NB4 (cell line): ENCODE measurements at regions not wholly inside any gene's neighbourhood (a gene's known extent, or its start where the extent isn't known, plus 50 kb on each side); places are given as distances from the start of the nearest gene placed in this dataset.

ENCODE experiments used
- DNase-seq: peaks from one replicate; pipeline ENCODE4 v3.0.0; 2010; ENCODE audit warnings: low read depth
- H3K4me3 ChIP-seq: one replicate; pipeline ENCODE4 v1.5.1; 2011; ENCODE audit warnings: mild to moderate bottlenecking, low read depth, low read length, moderate library complexity
- CTCF ChIP-seq: IDR thresholded peaks from one replicate; pipeline ENCODE4 v1.5.1; 2012; ENCODE audit warnings: low read depth, low read length
- MAX ChIP-seq: IDR thresholded peaks from 2 replicates; pipeline ENCODE4 v1.6.1; 2011; ENCODE audit warnings: low read depth, low read length
- MYC ChIP-seq: IDR thresholded peaks from 2 replicates; pipeline ENCODE4 v1.6.1; 2011; ENCODE audit warnings: low read depth, low read length
- POLR2A ChIP-seq: IDR thresholded peaks from 2 replicates; pipeline ENCODE4 v1.6.1; 2011; ENCODE audit warnings: mild to moderate bottlenecking; ENCODE audit not compliant: insufficient read length; ENCODE audit errors: extremely low read depth

GRCh38 chr11:42049650-42050049, 590.2 kb upstream of the LRRC4C start:
- no peak for TF ChIP-seq MAX
- no peak for TF ChIP-seq MYC
- TF ChIP-seq POLR2A, result no peak
- no peak for TF ChIP-seq CTCF
- H3K4me3 ChIP-seq, result no peak overlapping the region
- DNase-seq, result no peak

- TF ChIP-seq MYC (no peak), MAX (no peak), CTCF (no peak), POLR2A (no peak)
- no peak overlapping the region for H3K4me3 ChIP-seq
- no peak for DNase-seq
These were observed 595.0 kb upstream of the LRRC4C start for GRCh38 chr11:42054351-42054900.

GRCh38 chr11:42055606-42056005, 596.2 kb upstream of the LRRC4C start:
- DNase-seq, result no peak
- TF ChIP-seq MYC (no peak), POLR2A (no peak), MAX (no peak), CTCF (no peak)

GRCh38 chr11:42058794-42059193, 599.3 kb upstream of the LRRC4C start:
- no peak overlapping the region for H3K4me3 ChIP-seq
- no peak for DNase-seq
- TF ChIP-seq CTCF, result no peak
- TF ChIP-seq MYC, result no peak
- no peak for TF ChIP-seq MAX
- TF ChIP-seq POLR2A, result no peak

More at GRCh38 chr11:42055606-42056005, 596.2 kb upstream of the LRRC4C start:
- no peak overlapping the region for H3K4me3 ChIP-seq

- no peak for TF ChIP-seq CTCF
- no peak for DNase-seq
- H3K4me3 ChIP-seq, result no peak overlapping the region
These were observed 605.7 kb upstream of the LRRC4C start for GRCh38 chr11:42065199-42065598.

- no peak for DNase-seq
These were observed 606.7 kb upstream of the LRRC4C start for GRCh38 chr11:42066113-42066512.

More at GRCh38 chr11:42066113-42066512, 606.7 kb upstream of the LRRC4C start:
- TF ChIP-seq MAX (no peak), MYC (no peak), CTCF (no peak), POLR2A (no peak)
- no peak overlapping the region for H3K4me3 ChIP-seq
